ENCODE measurements at regions not wholly inside any gene's neighbourhood (a gene's known extent, or its start where the extent isn't known, plus 50 kb on each side); places are given as distances from the start of the nearest gene placed in this dataset.

GRCh38 chr9:1457460-1457859 lies 407.3 kb downstream of the DMRT2 start:
- no peaks in the 10 kb centered on the region for H3K4me1 ChIP-seq (ENCODE audit: control insufficient read depth, extremely low read depth, insufficient read depth, low read length)
- DNase-seq (ENCODE audit: low read depth, low spot score) (no peak), FAIRE-seq (no peak)
- intact Hi-C loops (cut with micrococcal nuclease) = no loop called here
- H3K36me3 ChIP-seq (ENCODE audit: control insufficient read depth in 2 of 2, extremely low read depth in 1 of 2, insufficient read depth in 2 of 2, low read length in 2 of 2) = no peaks in the 10 kb centered on the region
- H3K9me1 ChIP-seq (replicated peaks; ENCODE audit: control insufficient read depth, extremely low read depth, insufficient read depth, low read length) = no peaks in the 10 kb centered on the region
- ChIA-PET POLR2A (no interaction called here), CTCF (no interaction called here)
- H3K79me2 ChIP-seq (ENCODE audit: control insufficient read depth, insufficient read depth, low read length) = no peaks in the 10 kb centered on the region
- peaks cover 2% of the 10 kb centered on the region for H3K9me3 ChIP-seq (replicated peaks; ENCODE audit: control insufficient read depth, insufficient read depth, low read length)
- no peak overlapping the region for H3K4me3 ChIP-seq (replicated peaks in 1 of 3; ENCODE audit: insufficient read depth in 1 of 3, low read depth in 1 of 3, low read length in 3 of 3)
- H3K4me2 ChIP-seq (ENCODE audit: insufficient read depth, low read length) = no peak overlapping the region
- no peaks in the 10 kb centered on the region for H3K27me3 ChIP-seq (ENCODE audit: control insufficient read depth in 2 of 2, insufficient read depth in 2 of 2, low read length in 2 of 2)
- no peak overlapping the region for H3K9ac ChIP-seq (replicated peaks; ENCODE audit: extremely low read depth, insufficient read depth, low read length)
- no peak overlapping the region for H2AFZ ChIP-seq (ENCODE audit: low read depth, low read length)
- TF ChIP-seq GATA2 (IDR thresholded peaks at IDR 0.05; ENCODE audit: insufficient read depth, insufficient read length, low read depth, low read length) (no peak), JUN (IDR thresholded peaks at IDR 0.05; ENCODE audit: borderline replicate concordance, insufficient read depth, insufficient read length, low read depth) (no peak), MYC (IDR thresholded peaks at IDR 0.05; ENCODE audit: low read depth, low read length) (no peak), FOS (IDR thresholded peaks at IDR 0.05; ENCODE audit: borderline replicate concordance, insufficient read depth, low read length) (no peak), MAX (IDR thresholded peaks at IDR 0.05; ENCODE audit: insufficient read depth, insufficient read length) (no peak), EZH2 (IDR thresholded peaks at IDR 0.05; ENCODE audit: borderline replicate concordance, low read depth, low read length, severe bottlenecking) (no peak), CTCF (IDR thresholded peaks at IDR 0.05; ENCODE audit: extremely low read depth in 1 of 2, insufficient read depth in 1 of 2, low read depth in 1 of 2, low read length in 2 of 2) (no peak), POLR2AphosphoS5 (IDR thresholded peaks at IDR 0.05; ENCODE audit: insufficient read depth, low read depth, low read length) (no peak), POLR2A (IDR thresholded peaks at IDR 0.05; ENCODE audit: low read depth, low read length) (no peak)
- no TSS peak for BruUV-seq (replicated peaks)
- no peak overlapping the region for H3K27ac ChIP-seq (ENCODE audit: insufficient read depth, low read depth, low read length)
- dilution Hi-C loops (cut with MboI; ENCODE audit: extremely low pct_ligation_motif_present, low sequenced_read_pairs) = no loop called here
- H4K20me1 ChIP-seq (replicated peaks; ENCODE audit: control insufficient read depth, extremely low read depth, insufficient read depth, low read length) = no peaks in the 10 kb centered on the region

All from endothelial cell of umbilical vein (primary cell).